ENCODE measurements at regions not wholly inside any gene's neighbourhood (a gene's known extent, or its start where the extent isn't known, plus 50 kb on each side); places are given as distances from the start of the nearest gene placed in this dataset.
"Not testable (repeated sequence)": the region's sequence is repeated elsewhere in the genome, so short reads cannot be mapped to it uniquely, and the experiment has no call there.

DNA sequence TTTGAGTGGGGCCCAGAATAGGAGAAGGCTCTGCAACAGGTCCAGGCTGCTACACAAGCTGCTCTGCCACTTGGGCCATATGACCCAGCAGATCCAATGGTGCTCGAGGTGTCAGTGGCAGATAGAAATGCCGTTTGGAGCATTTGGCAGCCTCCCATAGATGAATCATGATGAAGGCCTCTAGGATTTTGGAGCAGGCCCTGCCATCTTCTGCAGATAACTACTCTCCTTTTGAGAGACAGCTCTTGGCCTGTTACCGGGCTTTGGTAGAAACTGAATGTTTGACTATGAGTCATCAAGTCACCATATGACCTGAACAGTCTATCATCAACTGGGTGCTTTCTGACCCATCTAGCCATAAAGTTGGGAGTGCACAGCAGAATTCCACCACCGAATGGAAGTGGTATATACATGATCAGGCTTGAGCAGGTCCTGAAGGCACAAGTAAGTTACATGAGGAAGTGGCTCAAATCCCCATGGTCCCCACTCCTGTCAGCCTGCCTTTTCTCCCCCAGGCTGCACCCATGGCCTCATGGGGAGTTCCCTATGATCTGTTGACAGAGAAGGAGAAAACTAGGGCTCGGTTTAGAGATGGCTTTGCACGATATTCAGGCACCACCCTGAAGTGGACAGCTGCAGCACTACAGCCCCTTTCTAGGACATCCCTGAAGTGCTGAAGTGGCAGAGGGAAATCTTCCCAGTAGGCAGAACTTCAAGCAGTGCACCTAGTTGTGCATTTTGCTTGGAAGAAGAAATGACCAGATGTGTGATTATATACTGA is 971.4 kb downstream of the MCTP2 start:
- no peak for DNase-seq

DNA sequence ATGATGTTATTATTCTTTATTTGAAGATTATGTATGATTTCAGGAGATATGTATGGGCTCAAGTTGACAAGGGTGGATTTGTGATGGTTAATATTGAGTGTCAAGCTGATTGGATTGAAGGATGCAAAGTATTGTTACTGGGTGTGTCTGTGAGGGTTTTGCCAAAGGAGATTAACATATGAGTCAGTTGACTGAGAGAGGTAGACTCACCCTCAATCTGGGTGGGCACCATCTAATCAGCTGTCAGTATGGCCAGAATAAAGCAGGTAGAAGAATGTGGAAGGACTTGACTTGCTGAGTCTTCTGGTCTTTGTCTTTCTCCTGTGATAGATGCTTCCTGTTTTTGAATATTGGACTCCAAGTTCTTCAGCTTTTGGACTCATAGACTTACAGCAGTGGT is 973.7 kb downstream of the MCTP2 start:
- no peak for DNase-seq

DNA sequence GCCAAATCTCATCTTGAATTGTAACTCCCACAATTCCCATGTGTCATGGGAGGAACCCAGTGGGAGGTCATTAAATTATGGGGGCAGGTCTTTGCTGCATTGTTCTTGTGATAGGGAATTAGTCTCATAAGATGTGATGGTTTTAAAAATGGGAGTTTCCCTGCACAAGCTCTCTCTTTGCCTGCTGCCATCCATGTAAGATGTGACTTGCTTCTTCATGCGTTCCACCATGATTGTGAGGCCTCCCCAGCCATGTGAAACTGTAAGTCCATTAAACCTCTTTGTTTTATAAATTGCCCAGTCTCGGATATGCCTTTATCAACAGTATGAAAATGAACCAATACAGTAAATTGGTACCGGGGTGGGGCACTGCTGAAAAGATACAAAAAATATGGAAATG is 974.5 kb downstream of the MCTP2 start:
- not testable (repeated sequence) for DNase-seq

DNA sequence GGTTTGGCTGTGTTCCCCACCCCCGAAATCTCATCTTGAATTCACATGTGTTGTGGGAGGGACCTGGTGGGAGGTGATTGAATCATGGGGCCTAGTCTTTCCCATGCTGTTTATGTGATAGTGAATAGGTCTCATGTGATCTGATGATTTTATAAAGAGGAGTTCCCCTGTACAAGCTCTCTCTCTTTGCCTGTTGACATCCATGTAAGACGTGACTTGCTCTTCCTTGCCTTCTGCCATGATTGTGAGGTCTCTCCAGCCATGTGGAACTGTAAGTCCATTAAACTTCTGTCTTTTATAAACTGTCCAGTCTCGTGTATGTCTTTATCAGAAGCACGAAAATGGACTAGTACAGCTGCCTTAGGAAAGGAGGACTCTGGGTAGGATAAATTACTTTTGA is 976.7 kb downstream of the MCTP2 start:
- no peak for DNase-seq

DNA sequence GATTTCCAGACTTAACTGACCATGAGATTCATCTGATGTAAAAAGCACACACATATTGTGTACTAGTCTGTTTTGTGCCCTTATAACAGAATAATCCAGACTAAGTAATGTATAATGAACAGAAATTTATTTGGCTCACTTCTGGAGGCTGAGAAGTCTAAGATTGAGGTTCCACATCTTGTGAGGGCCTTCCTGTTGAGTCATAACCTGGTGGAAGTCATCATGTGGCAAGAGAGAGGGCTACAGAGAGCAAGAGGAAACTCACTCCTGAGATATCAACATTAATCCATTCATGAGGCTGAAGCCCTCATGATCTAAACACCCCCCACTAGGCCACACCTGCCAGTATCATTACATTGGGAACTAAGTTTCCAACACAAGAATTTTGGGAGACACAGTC is 977.6 kb downstream of the MCTP2 start:
- DNase-seq = no peak

DNA sequence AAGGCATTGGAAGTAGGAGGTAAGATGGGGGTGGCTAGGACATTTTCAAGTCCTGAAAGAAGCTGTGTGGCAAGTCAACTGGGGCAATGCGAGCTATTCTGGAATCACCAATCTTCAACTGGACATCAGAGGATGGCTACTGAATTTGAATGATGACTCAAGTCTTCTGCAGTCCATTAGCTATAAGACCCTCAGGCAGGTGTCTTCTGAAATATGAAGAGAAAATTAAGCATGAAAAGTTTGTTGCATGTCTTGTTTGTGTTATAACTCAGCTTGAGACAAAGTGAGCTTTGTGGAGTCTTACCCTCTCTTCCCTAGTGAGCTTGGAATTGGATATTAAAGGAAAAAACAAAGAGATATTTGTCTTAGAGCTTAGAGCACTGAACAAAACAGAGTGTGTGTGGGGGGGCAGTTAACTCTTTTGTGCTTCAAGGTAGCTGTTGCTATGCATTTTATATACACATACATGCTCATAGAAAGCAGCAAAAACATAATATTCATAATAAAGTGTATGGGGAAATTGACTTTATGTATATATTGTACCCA is 979.1 kb downstream of the MCTP2 start:
- DNase-seq = no peak

DNA sequence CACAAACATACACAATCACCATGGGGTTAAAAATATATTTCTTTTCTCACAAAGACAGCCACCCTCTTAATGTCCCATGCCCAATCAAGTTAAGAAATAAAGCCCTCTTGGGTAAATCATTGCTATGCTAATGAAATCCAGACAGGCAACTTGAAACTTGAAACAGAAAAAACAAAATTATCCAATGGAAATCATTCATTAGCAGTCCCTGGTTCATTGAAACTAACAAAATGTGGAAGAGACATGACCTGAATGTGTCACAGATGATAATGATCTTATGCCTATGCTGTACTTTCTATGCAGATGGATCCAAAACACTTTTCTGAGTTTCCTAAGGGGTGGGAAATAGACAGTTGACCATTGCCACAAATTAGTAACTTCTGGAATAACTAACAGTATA is 983.7 kb downstream of the MCTP2 start:
- no peak for DNase-seq

DNA sequence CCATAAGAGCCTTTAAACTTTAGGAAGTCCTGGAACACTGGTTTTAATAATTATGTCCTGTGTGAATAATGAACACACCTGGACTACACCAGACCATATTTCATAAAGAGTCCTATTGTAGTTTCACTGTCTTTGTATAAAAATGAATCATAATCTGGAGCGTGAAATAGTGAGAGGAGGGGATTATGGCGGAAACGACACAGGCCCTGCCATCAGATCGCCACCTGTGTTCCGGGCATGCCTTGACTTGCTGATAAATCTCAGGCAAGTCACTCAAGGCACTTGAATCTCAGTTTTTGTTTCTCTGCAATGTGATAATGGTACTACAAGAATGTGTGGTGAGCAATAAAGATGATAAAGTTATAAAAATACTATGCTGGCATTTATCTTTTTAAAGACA is 995.5 kb downstream of the MCTP2 start:
- no peak for DNase-seq

DNA sequence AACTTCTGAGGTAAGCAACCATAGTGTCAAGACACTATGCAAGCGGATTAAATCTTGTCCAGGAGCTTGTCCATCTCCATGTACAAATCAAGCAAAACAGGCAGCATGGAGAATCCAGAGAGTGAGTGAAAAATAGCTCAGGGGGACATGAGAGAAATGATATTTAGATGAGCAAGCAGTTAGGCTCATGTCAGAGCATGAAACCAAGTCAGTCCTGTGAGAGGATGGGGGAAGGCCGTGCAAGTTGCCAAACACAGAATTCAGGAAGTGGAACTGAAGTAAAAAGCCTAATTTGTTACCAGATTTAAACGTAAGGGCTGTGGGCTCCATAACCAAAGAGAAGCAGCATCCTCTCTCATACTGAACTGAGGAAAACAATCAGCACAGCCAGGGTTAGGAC is 995.9 kb downstream of the MCTP2 start:
- DNase-seq = no peak

DNA sequence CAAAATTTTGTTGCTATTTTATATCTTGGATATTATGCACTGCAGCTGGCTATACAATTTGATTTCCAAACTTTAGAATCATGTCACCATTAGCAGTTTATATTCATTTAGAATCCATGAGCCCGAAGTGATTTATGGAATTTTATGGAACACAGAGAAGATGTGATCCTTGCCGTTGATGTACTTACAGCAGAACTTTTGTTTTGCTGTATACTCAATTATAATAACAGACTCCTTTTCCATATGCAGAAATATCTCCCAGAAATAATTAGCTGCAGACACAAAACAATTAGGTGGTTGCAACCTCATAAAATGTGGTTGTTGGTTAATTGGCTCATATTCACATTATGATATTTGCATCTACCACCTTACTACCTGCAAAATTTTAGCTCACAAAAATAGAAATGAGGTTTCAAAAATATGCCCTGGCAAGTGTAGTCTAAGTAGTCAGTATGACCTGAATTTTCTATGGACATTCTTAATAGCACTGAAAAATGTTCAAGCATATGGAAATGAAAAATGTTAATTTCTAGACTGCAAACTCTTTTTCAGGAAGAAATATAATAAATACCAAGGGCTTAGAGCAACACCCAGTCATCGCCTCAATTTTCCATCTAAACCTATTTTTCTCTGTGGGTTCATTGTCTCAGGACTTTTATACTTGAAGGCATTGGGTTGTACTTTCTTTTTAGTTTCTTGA is 997.6 kb downstream of the MCTP2 start:
- no peak for DNase-seq

DNA sequence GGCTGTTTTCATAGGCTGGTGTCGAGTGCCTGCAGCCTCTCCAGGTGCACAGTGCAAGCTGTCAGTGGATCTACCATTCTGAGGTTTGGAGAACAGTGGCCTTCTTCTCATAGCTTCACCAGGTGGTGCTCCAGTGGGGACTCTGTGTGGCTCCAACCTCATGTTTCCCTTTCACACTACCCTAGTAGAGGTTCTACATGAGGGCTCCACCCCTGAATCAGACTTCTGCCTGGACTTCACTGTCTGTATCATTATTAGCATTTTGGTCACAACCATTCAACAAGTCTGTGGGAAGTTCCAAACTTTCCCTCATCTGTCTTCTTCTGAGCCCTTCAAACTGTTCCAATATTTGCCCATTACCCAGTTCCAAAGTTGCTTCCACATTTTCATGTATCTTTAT is 1003.7 kb downstream of the MCTP2 start:
- DNase-seq = no peak

DNA sequence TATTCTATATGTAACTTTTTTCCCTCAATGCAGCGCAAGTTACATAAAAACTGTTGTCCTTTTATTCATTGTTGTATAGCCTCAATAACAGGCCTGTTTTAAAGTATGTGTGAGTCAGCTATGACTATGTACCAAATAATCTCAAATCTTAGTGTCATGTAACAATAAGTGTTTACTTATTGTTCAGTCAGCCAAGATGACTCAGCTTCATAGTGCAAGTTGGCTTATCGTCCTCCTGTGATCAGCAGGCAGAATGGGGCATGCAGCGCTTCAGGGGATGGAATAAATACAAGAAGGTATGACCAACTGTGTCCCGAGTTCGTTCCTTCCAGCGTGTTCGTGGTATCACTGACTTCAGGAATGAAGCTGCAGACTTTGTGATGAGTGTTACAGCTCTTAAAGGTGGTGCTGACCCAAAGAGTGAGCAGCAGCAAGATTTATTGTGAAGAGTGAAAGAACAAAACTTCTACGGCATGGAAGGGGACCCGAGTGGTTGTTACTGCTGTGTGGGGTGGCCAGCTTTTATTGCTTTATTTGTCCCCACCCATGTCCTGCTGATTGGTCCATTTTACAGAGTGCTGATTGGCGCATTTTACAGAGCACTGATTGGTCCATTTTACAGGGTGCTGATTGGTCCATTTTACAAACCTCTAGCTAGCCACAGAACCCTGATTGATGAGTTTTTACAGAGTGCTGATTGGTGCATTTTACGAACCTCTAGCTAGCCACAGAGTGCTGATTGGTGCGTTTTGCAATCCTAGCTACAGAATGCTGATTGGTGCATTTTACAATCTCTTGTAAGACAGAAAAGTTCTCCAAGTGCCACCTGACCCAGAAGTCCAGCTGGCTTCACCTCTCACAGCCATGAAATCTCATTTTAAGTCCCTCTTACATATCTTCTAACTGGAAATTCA is 1016.0 kb downstream of the MCTP2 start:
- DNase-seq = no peak

DNA sequence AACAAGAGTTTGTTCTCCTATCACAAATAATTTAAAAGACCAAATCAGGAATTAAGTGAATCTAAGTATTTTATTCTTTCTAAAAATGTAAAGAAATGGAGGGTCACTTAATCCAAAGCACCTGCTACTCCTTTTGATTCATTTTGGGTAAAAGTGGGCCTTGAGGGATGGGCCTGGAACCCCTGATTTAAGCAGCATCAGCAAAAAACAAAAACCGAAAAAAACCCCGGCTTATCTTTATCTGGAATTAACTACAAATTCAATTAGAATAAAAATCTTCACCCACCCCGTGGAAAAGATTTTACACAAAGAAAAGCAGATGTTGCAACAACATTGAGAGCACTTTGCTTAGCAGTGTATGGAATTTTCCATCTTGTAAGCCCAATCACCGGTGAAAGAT is 1018.2 kb downstream of the MCTP2 start:
- DNase-seq = no peak

DNA sequence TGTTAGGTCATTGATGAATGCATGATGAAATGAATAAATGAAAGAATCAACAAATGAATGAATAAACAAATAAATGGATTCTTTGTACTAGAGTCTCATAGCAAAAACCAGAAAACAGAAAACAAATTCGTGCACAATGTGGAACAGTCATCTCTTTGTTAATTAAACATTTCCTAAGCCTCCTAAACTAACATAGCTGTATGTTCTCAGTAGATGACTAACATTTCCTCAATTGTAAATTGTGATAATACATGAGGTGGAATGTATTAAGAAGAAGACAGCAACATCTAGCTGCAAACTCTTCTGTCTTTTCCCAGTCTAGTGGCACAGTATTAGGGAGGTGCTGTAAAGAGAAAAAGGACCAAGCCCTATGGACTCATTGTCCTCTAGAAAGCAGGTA is 1021.0 kb downstream of the MCTP2 start:
- no peak for DNase-seq

DNA sequence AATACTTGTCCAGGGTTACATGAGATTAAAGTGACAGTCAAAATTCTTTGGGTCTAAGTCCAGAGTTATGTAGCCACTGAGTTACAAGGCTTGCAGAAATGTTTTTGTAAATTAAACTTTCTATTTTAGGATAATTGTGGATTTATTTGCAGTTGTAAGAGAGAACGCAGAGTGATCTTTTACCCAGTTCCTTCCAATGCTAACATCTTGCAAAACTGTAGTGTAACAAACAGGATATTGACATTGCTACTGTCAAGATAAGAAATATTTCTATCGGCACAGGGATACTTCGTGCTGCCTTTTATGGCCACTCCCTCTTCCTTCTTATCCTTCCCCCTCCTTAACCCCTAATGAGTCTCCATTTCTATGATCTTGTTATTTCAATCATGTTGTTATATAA is 1022.9 kb downstream of the MCTP2 start:
- DNase-seq = no peak

DNA sequence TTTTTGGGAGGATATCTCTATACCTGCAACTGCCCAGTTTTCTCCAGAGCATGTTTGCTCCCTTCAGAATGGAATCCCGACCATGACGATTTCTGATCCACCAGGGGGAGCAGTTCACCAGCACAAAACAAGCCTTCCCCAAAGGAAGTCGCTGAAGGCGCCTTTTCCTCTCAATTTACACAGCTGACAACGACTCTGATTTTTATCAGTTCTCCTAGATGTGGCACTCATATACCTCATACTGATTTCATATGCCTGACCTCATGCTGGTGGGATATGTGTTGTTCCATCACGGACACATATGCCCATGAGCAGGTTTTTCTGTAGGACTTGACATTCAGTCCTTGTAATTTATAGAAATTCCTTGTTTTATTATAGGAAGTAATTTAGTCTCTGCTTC is 1028.2 kb downstream of the MCTP2 start:
- peak; percentile 59 for DNase-seq

DNA sequence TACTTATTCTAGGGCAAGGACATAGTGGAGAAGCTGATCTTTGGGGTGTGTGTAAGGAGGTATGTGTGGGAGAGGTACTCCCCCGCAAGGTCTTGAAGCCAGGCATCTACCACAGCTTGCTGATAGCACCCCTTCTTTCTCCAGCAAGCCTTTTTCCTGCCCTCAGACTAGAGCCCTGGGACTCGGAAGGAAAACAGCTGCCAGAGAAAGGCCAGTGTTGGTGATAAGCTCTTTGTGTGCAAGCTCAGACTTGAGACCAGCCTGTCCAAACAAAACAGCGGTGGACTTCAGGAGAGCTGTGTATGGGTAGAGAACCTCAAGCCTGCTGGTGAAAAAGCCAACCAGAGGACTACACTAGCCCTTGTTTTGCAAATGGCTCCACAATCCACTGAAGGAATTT is 1028.6 kb downstream of the MCTP2 start:
- DNase-seq = no peak

DNA sequence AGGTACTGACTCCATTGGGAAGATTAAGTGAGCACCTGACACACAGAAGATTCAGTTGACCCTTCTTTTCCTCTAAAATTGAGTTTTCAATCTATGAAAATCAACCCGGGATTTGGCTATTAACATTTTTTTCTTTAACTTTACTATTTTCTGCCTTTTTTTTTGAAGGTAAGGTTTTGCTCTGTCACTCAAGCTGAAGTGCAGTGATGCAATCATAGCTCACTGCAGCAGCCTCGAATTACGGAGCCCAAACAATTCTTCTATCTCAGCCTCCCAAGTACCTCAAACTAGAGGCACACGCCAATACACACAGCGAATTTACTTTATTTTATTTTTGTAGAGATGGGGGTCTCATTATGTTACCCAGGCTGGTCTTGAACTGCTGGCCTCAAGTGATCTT is 1029.5 kb downstream of the MCTP2 start:
- DNase-seq = no peak

DNA sequence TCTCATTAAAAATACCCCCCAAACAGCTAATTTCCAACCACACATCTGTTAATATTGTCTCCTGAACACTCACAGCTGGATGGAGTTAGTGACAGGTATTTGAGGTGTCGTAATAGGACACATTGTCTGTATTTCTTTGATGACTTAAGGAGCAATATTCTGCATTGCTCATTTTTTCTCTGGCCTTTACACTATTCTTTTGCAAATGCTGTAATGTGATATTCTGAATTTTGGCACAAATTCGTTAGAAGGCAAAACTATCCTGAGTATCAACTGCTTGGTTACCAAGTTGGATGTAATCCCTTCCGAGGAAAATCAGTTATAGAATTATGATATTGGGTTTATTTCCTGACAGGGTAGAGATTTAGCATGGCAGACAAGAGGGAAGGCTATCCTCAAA is 1030.2 kb downstream of the MCTP2 start:
- DNase-seq = no peak

DNA sequence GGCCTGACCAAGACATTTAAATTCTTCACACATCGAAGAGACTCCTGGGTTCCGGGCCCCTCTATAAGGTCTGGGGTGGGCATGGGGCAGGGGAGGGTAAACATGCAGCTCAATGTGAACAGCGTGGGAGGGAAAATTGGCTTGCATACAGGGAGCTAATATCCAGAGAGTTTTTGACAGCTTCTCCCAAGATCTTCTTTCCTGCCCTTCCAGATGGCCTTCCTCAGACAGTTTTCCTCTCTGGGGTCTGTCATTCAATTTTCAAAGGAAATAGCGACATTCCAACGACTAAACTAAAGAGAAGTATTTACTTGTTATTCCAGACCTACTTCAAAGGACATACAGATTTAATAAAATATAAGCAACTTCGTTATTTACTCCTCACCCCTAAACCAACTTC is 1030.6 kb downstream of the MCTP2 start:
- DNase-seq = no peak

DNA sequence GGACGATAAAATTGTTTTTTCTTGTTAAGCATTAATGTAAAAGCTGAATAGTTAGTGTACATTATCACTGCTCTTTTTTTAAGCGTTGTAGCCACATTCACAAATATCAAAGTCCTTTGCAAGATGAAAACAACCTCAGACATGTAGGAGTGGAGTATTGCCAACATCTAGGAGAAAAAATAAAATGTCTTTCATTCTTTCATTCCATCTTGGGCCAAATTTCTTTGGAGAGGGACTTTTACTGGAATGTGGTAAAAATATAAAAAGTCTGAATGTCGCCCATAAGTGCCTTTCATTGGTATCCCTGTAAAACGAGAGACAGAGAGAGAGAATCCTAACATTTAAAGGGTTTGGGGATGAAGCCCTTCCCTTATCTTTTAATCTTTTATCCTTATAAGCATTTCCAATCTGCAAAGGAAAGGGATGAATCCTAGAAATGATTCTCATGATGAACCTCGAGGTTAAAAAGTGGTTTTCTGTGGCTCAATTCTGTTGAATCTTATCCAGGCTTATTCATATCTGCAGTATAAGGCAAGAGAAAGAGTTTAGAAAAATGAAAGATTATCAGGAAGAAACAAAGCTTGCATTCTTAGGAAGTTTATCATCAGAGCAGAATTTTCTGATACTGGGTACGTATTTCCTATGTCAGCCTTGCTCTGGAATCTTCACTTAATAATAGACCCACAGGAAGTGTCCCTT is 1031.7 kb downstream of the MCTP2 start:
- DNase-seq = no peak

DNA sequence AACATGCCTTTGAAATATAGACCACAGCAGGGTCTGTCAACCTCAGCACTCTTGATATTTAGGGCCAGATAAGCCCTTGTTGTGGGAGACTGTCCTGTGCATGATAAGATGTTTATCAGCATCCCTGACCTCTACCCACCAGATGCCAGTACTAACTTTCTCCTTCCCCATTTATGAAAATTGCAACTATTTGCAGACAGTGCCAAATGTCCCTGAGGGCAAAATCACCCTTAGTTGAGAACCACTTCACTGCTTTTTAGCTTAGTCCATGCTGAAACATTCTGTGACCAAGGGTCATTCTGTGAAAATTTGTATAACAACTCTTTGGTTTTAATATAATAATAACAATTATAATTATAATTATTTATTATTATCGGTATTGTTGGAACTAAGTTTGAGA is 1032.4 kb downstream of the MCTP2 start:
- DNase-seq = no peak
